A673 (cell line): ENCODE measurements at regions not wholly inside any gene's neighbourhood (a gene's known extent, or its start where the extent isn't known, plus 50 kb on each side); places are given as distances from the start of the nearest gene placed in this dataset.

Source experiments
- CTCF ChIP-seq: fragments of 300-800, 200-600 bp; sonication (generic); conservative IDR thresholded peaks from 2 replicates; pipeline ENCODE4 v1.5.1; 2017; ENCODE audit warnings: low read depth, mild to moderate bottlenecking, antibody characterized with exemption, low read length, moderate library complexity, mixed read lengths
- EZH2 ChIP-seq: fragments of 200-600 bp; sonication (generic); IDR thresholded peaks from 2 replicates; pipeline ENCODE4 v1.6.1; 2017; ENCODE audit warnings: borderline replicate concordance, low read depth, mild to moderate bottlenecking, mixed read lengths, antibody characterized with exemption, low read length; ENCODE audit not compliant: poor library complexity, severe bottlenecking

- TF ChIP-seq CTCF: no peak
- TF ChIP-seq EZH2: no peak
Observed at GRCh38 chr3:17861476-17861875, 119.0 kb upstream of the TBC1D5 start.
